ENCODE measurements at regions not wholly inside any gene's neighbourhood (a gene's known extent, or its start where the extent isn't known, plus 50 kb on each side); places are given as distances from the start of the nearest gene placed in this dataset.

GRCh38 chr9:12974671-12975070, 199.9 kb downstream of the LURAP1L start:
- ATAC-seq = no peak
- no peak for DNase-seq
- intact Hi-C loops (cut with DNase I, micrococcal nuclease) = no loop called here

GRCh38 chr9:12975496-12975895, 200.7 kb downstream of the LURAP1L start:
- no peak for DNase-seq
- ATAC-seq = no peak
- intact Hi-C loops (cut with DNase I, micrococcal nuclease) = no loop called here

GRCh38 chr9:12980085-12980851, 205.4 kb downstream of the LURAP1L start:
- DNase-seq (no peak), ATAC-seq (no peak)
- intact Hi-C loops (cut with DNase I, micrococcal nuclease) = no loop called here

- no peak for ATAC-seq
- intact Hi-C loops (cut with DNase I, micrococcal nuclease) = no loop called here
Measured at GRCh38 chr9:12988258-12988657, 213.4 kb downstream of the LURAP1L start.

DNA sequence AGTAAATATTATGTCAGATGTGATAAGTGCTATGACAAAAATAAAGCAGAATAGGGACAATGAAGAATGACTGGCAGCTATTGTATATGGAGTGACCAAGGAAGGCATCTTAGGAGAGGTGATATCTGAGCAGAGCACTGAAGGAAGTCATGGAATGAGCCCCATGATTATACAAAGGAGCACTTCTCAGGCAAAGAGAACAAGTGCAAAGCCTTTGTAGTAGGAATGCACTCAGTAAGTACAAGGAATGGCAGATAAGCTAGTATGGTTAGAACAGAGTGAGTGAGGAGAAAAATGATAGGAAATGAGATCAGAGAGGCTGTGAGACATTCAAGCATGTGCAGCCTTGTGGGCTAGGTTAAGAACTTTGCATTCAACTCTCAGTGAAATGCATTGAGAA, 214.8 kb downstream of the LURAP1L start:
- no peak for ATAC-seq
- intact Hi-C loops (cut with DNase I, micrococcal nuclease) = no loop called here
- no peak for DNase-seq

More at GRCh38 chr9:12988258-12988657, 213.4 kb downstream of the LURAP1L start:
- no peak for DNase-seq

- intact Hi-C loops (cut with DNase I, micrococcal nuclease) = no loop called here
- DNase-seq (no peak), ATAC-seq (no peak)
Measured at GRCh38 chr9:12993466-12993865, 218.6 kb downstream of the LURAP1L start.

DNA sequence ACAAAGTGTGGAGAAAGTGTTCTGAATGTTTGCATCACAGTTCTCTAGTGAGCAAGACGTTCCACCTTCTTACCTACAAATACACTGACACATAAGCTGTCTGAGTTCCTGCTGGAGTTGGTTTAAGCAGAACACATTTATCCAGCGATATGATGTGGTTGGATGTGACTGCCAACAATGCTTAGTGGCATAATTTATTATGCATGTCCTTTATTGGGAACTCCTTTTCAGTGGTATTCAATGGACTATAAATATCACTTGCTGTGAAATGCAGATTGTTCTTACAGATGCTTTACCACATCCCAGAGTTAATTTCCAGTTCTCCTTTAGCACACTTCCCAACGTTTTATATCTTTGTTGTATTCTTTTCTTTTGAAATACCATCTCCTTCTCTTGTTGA, 222.2 kb downstream of the LURAP1L start:
- intact Hi-C loops (cut with DNase I, micrococcal nuclease) = no loop called here
- DNase-seq = no peak

GRCh38 chr9:13001989-13002580, 227.3 kb downstream of the LURAP1L start:
- DNase-seq = no peak

More for the DNA sequence above, 222.2 kb downstream of the LURAP1L start:
- ATAC-seq = no peak

DNA sequence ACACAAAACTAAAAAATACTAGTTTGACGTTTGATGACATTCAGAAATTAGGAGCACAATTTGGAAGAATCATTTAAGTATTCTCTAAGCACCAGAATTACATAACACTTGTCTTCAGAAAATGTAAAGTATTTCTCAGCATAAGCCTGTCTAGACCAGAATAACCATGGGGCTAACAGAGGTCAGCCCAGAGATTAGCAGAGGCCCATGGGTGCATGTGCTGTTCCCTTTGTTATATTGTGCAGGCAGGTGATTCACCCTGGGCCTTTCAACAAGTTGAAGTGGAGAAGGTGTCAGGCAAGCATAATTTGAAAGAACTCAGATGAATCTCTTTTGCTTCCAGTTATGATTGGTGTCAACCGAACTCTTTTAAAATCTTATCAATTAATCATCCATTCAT, 227.9 kb downstream of the LURAP1L start:
- ATAC-seq = no peak
- DNase-seq = no peak
- intact Hi-C loops (cut with DNase I, micrococcal nuclease) = no loop called here

More at GRCh38 chr9:13001989-13002580, 227.3 kb downstream of the LURAP1L start:
- intact Hi-C loops (cut with DNase I, micrococcal nuclease) = no loop called here
- ATAC-seq = no peak

DNA sequence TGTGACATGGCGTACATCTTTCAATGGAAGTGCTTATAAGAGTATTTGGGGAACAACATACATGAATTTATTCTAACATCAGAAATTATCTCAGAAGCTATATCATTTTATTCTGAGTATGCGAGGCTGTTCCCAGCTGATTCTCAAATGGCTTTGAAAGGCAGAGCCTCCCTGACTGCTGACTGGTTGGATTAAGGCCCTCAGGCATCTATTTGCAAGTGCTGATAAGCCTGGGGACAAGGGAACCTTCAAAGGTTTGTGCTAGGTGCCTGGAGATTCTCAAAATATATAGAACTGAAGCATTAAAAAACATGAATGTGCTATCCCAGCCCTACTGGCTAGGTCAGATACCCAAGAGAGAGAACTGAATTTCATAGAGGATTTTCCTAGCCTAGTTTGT, 235.1 kb downstream of the LURAP1L start:
- intact Hi-C loops (cut with DNase I, micrococcal nuclease) = no loop called here
- ATAC-seq = no peak
- no peak for DNase-seq

GRCh38 chr9:13013991-13014883, 239.4 kb downstream of the LURAP1L start:
- ATAC-seq (no peak), DNase-seq (no peak)
- intact Hi-C loops (cut with DNase I, micrococcal nuclease) = no loop called here

DNA sequence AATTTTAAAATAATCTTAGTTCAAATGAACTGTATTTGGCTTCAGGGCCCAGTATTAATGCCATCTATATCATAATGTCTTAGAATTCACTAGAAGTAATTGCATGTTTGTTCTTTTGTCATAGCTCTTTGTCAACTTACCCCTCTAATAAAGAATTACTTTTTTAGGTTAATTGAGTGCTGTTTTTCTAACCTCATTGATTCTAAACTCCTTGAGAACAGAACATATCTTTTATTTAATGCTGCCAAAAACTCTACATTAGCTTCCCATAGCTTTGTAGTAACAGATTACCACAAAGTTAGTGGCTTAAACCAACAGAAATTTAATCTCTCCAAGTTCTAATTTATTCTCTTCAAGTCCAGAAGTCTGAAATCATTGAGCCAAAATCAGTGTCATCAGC, 242.4 kb downstream of the LURAP1L start:
- intact Hi-C loops (cut with DNase I, micrococcal nuclease) = no loop called here
- DNase-seq (no peak), ATAC-seq (no peak)

DNA sequence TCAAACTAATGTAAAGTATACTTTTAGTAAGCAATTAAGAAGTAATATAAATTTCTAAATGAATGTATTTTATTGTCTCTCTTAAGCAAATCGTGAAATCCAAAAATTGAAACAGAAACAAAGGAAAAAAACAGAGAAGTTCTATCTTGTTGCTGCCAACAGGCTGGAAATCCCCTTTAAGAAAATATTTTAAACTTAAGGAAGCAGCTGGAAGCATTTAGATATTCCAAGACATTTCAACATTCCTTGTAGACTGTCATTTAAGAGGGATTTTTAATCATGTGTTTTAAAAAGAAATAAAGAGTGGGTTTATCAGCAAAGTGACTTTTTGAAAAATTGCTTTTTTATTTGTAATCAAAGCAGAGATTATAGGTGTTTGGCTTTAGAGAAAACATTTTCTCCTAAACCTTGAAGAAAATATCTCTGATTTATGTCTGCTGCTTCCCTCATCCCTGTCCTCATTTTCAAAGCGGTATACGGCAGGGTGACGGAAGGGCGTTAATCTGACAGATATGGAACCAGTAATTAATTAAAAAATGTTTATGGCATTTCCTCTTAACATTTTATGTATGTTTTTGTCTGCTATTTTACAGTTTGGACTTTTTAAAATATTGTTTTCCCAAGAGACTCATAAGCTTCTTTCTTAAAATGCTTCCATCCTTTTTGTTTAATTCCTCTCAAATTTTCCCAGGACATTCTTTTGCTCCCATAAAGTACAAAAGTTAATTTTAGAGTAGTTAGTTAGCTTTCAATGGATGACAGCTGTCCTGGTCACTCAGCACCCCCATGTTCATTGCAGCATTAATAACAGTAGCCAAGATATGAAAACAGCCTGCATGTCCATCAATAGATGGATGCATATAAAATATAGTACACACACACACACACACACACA, 245.6 kb downstream of the LURAP1L start:
- ATAC-seq (no peak), DNase-seq (no peak)
- intact Hi-C loops (cut with DNase I, micrococcal nuclease) = no loop called here

- intact Hi-C loops (cut with DNase I, micrococcal nuclease) = no loop called here
- ATAC-seq (no peak), DNase-seq (no peak)
Measured at GRCh38 chr9:13022756-13023155, 247.9 kb downstream of the LURAP1L start.

- ATAC-seq = no peak
- DNase-seq = no peak
- intact Hi-C loops (cut with DNase I, micrococcal nuclease) = no loop called here
Measured at GRCh38 chr9:13023498-13023897, 248.7 kb downstream of the LURAP1L start.

- intact Hi-C loops (cut with DNase I, micrococcal nuclease) = no loop called here
- ATAC-seq (no peak), DNase-seq (no peak)
Measured at GRCh38 chr9:13026956-13027355, 252.1 kb downstream of the LURAP1L start.

DNA sequence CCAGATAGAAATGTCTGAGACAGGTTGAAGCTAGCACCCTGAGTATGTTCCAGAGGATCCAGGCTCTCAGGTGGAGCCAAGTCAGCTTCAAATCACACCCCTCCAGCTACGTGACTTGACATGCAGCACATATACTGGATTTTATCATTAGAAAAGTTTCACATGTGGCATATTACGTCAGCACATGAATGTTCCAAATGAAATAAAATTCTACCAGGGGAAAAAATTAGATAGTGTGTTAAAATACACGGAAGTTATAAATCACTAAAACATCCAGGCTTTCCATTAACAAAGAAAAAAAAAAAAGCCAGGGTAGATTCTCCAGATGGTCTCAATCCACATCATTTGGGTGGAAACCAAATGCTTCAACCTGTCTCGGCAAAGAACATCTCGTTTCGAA, 251.6 kb downstream of the MPDZ start:
- intact Hi-C loops (cut with DNase I, micrococcal nuclease) = no loop called here
- ATAC-seq (no peak), DNase-seq (no peak)

- ATAC-seq = no peak
- intact Hi-C loops (cut with DNase I, micrococcal nuclease) = no loop called here
- DNase-seq = no peak
Measured at GRCh38 chr9:13032585-13032984, 246.9 kb downstream of the MPDZ start.

Measured in left colon (tissue), 2 donors.